ENCODE measurements at regions not wholly inside any gene's neighbourhood (a gene's known extent, or its start where the extent isn't known, plus 50 kb on each side); places are given as distances from the start of the nearest gene placed in this dataset.
"Not testable (repeated sequence)": the region's sequence is repeated elsewhere in the genome, so short reads cannot be mapped to it uniquely, and the experiment has no call there.

- no peaks in the 10 kb centered on the region for H3K9me3 ChIP-seq (ENCODE audit: control insufficient read depth, insufficient read depth, low read length)
- no peak overlapping the region for H3K27ac ChIP-seq (ENCODE audit: low read depth, low read length)
- H3K4me3 ChIP-seq (ENCODE audit: low read depth, low read length) = no peak overlapping the region
- TF ChIP-seq CTCF (IDR thresholded peaks at IDR 0.05; ENCODE audit: low read depth, low read length) = no peak
- ChIA-PET CTCF (no interaction called here), POLR2A (no interaction called here)
- H3K27me3 ChIP-seq (ENCODE audit: control insufficient read depth, insufficient read depth, low read length) = no peaks in the 10 kb centered on the region
- no peak for DNase-seq (ENCODE audit: low read depth, low spot score)
Observed at GRCh38 chr5:16291474-16291873, 111.9 kb upstream of the MARCHF11 start.

- TF ChIP-seq CTCF (IDR thresholded peaks at IDR 0.05; ENCODE audit: low read depth, low read length) = no peak
- Histone ChIP-seq H3K27me3 (ENCODE audit: control insufficient read depth, insufficient read depth, low read length) (no peaks in the 10 kb centered on the region), H3K9me3 (ENCODE audit: control insufficient read depth, insufficient read depth, low read length) (0 out of 2 replicates have a peak, but pooled peaks cover 6% of the 10 kb centered on the region), H3K27ac (ENCODE audit: low read depth, low read length) (no peak overlapping the region), H3K4me3 (ENCODE audit: low read depth, low read length) (no peak overlapping the region)
- CTCF ChIA-PET = no interaction called here
- POLR2A ChIA-PET = no interaction called here
- no peak for DNase-seq (ENCODE audit: low read depth, low spot score)
Observed at GRCh38 chr5:16283791-16284190, 104.2 kb upstream of the MARCHF11 start.

- H3K27me3 ChIP-seq (ENCODE audit: control insufficient read depth, insufficient read depth, low read length); DNase-seq (ENCODE audit: low read depth, low spot score); H3K27ac ChIP-seq (ENCODE audit: low read depth, low read length); H3K4me3 ChIP-seq (ENCODE audit: low read depth, low read length); CTCF ChIA-PET; POLR2A ChIA-PET: not testable (repeated sequence)
- H3K9me3 ChIP-seq (ENCODE audit: control insufficient read depth, insufficient read depth, low read length) = peaks cover 11% of the 10 kb centered on the region
Observed at GRCh38 chr5:16276859-16277258, 97.3 kb upstream of the MARCHF11 start.

GRCh38 chr5:16271851-16272250 is 92.3 kb upstream of the MARCHF11 start:
- H3K9me3 ChIP-seq (ENCODE audit: control insufficient read depth, insufficient read depth, low read length) = no peaks in the 10 kb centered on the region; the same call in none of the 2 replicates
- no peak overlapping the region for H3K27ac ChIP-seq (ENCODE audit: low read depth, low read length)
- DNase-seq (ENCODE audit: low read depth, low spot score) = no peak
- CTCF ChIA-PET = no interaction called here
- POLR2A ChIA-PET = no interaction called here
- no peak for TF ChIP-seq CTCF (IDR thresholded peaks at IDR 0.05; ENCODE audit: low read depth, low read length)
- H3K27me3 ChIP-seq (ENCODE audit: control insufficient read depth, insufficient read depth, low read length) = no peaks in the 10 kb centered on the region
- no peak overlapping the region for H3K4me3 ChIP-seq (ENCODE audit: low read depth, low read length)

GRCh38 chr5:16265141-16265540 is 85.5 kb upstream of the MARCHF11 start:
- CTCF ChIA-PET = no interaction called here
- no peak overlapping the region for H3K27ac ChIP-seq (ENCODE audit: low read depth, low read length)
- DNase-seq (ENCODE audit: low read depth, low spot score) = no peak
- no peak for TF ChIP-seq CTCF (IDR thresholded peaks at IDR 0.05; ENCODE audit: low read depth, low read length)
- no peak overlapping the region for H3K4me3 ChIP-seq (ENCODE audit: low read depth, low read length)
- no peaks in the 10 kb centered on the region for H3K9me3 ChIP-seq (ENCODE audit: control insufficient read depth, insufficient read depth, low read length)
- no peaks in the 10 kb centered on the region for H3K27me3 ChIP-seq (ENCODE audit: control insufficient read depth, insufficient read depth, low read length)
- POLR2A ChIA-PET = no interaction called here

GRCh38 chr5:16260000-16260399 is 80.4 kb upstream of the MARCHF11 start:
- POLR2A ChIA-PET = no interaction called here
- no peaks in the 10 kb centered on the region for H3K9me3 ChIP-seq (ENCODE audit: control insufficient read depth, insufficient read depth, low read length)
- no peak overlapping the region for H3K4me3 ChIP-seq (ENCODE audit: low read depth, low read length)
- TF ChIP-seq CTCF (IDR thresholded peaks at IDR 0.05; ENCODE audit: low read depth, low read length) = no peak
- DNase-seq (ENCODE audit: low read depth, low spot score) = no peak
- CTCF ChIA-PET = no interaction called here
- no peaks in the 10 kb centered on the region for H3K27me3 ChIP-seq (ENCODE audit: control insufficient read depth, insufficient read depth, low read length)
- no peak overlapping the region for H3K27ac ChIP-seq (ENCODE audit: low read depth, low read length)
